GM12874 (cell line): ENCODE measurements at regions not wholly inside any gene's neighbourhood (a gene's known extent, or its start where the extent isn't known, plus 50 kb on each side); places are given as distances from the start of the nearest gene placed in this dataset.

Experiments
- TF ChIP-seq, protein P1 (sequence below): IDR thresholded peaks from 2 replicates; pipeline ENCODE4 v1.5.1; 2011; ENCODE audit warnings: low read depth, mild to moderate bottlenecking, control low read depth, low read length, moderate library complexity; ENCODE audit not compliant: insufficient read depth

DNA sequence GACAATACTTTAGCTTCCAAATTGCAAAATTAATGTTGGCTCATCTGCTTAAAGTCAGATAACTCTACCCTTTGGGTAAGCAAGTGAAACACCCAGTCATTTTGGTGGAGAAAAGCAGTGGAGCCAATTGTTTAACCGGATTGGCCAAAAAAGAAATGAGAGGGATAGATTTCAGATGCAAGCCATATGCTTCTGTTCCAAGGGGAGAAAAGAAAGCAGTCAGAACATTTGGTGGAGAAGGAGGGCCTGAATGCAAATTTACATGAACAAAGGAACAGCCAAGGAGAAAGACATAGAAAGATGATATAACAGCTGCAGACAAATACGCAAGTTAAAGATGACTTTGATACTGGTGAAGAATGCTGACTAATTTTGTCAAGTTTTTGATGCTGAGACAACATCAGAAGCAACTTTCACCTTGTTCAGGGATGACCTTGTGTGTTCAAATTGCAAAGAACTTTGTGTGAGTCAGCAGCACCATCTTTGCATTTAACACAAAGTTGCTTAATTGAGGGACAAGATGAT lies 173.1 kb downstream of the TGFB2 start:
- TF ChIP-seq, protein P1, sequence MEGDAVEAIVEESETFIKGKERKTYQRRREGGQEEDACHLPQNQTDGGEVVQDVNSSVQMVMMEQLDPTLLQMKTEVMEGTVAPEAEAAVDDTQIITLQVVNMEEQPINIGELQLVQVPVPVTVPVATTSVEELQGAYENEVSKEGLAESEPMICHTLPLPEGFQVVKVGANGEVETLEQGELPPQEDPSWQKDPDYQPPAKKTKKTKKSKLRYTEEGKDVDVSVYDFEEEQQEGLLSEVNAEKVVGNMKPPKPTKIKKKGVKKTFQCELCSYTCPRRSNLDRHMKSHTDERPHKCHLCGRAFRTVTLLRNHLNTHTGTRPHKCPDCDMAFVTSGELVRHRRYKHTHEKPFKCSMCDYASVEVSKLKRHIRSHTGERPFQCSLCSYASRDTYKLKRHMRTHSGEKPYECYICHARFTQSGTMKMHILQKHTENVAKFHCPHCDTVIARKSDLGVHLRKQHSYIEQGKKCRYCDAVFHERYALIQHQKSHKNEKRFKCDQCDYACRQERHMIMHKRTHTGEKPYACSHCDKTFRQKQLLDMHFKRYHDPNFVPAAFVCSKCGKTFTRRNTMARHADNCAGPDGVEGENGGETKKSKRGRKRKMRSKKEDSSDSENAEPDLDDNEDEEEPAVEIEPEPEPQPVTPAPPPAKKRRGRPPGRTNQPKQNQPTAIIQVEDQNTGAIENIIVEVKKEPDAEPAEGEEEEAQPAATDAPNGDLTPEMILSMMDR = no peak

DNA sequence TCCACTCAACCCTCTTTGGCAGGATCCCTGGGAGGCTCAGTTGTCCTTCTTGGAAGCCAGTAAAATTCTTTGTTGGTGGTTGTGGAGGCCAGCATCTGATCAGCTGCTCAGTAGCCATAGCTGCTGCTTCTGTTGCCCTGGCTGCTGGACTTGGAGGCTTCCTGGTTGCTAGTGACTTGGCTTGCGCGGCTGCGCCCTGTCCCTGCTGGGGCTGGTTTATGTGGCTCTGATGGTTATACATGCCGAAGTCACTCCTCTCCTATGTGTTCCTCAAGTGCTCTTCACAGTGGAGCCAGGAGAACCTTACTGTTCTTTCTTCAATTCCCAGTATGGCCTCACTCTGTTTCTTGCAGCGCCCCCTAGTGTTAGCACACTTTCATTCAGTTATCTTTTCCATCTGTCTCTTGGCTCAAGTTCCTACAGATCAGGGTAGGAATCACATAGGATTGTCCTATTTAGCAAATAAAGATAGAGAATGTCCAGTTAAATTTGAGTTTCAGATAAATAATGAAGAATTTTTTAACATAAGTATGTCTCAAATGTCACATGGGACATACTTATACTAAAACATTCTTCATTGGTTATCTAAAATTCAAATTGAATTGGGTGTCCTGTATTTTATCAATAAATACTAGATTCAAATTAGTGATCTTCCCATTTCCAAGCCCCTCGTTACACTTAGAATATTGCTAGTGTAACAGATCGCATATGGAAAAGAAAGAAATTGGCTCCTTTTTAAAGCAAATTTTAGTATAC lies 176.5 kb downstream of the TGFB2 start:
- TF ChIP-seq, protein P1 = peak; percentile 66

DNA sequence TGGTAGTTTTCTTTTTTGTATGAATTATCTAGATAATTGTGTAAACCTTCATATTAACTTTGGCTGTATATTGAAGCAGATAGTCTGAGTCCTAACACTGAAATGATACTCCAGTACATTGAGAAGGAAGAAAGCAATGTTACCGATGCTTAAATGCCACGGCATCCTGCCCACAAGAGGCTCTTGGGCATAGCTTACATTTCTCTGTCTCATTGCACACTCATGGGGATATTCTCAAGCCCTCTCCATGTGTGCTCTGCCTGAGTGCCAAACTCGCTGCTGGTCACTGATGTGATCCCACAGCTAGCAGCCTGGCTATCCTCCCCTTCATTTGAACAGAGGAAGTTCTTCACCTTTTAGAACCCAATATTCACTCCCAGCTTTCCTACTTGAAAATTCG lies 179.4 kb downstream of the TGFB2 start:
- TF ChIP-seq, protein P1 = no peak

DNA sequence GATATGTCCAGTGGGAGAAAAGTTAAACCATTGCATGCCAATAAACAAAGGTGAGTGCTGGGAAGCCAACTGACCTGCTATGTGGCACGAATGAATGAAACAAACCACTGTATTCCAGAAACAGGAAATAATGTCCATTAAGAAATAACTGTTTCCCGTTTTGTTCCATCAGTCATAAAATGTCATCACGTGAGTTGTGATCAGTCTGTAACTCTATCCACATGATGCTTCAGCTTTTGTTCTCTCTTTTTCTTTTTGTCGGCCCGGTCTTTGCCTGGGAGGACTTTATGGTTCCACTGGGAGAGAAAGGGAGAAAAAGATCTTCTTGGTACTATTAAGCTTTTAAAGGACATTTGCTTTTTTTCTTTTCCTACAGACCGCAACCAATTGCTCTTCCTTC lies 179.9 kb downstream of the TGFB2 start:
- TF ChIP-seq, protein P1 = no peak

DNA sequence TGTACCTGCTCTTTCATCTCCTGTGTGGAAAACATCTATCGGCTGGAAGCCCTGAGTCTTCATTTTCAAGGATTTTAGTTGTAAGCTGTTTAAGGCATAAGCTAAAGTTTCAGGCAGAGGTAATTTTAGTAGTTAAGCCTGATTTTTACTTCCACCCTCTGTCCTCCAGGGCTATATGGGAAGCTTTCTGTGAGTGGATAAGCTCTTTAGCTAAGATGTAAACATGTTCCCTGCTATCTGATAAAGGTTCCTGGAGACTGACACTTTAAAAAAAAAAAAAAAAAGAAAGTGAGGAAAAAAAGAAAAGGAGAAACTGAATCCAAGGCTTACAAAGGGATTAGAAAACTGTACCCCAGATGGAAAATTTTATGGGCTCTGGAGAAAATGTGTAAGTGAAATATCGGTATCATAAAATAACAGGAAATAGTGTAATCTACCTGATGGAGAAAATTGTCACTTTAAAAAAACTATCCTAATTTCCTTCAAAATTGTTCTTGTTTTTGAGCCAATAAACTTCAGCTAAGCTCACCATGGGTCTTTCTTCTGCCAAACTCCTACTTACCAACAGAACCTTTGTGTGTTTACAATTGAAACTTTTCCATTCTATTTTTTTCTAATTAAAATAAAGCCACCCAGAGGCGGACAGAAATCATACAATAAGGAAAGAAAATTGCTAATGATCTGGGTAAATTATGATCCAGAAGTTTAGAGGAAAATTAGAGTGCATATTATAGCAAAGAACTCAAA lies 180.5 kb downstream of the TGFB2 start:
- TF ChIP-seq, protein P1 = no peak

DNA sequence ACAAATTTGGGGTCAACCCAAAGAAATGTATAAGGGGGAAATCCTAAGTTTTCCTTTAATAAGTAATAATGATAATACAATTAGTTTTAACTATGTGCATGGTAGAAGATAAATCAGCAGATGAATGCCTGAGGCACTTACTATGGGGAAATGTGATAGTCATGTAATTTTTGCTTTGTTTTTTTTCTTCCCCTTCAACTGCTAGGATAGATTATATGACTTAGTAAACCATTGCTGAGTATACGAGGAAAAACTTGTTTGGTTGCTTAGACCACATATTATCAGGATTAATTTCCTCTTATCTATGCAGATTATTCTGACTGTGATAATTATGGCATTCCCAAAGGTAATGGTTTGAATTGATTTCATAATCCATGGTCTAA lies 181.1 kb downstream of the TGFB2 start:
- TF ChIP-seq, protein P1 = no peak

DNA sequence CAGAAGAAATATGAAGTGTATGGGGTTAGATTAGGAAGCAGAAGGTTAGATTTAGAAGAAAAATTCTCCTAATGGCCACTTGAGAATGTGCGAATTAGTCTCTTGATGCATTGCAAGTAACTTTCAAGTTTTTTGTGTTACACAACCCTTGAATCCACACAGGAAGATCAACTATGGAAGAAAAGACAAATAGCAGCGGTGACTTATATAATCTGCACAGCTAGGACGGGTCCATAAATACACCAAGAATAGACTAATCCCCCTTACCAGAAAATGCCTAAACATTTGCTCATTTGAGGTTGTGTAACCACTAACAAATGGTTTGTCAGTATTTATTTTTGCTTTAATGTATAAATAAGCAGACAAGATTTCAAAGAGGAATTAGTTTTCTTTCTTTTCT lies 182.6 kb downstream of the TGFB2 start:
- TF ChIP-seq, protein P1 = no peak
